ENCODE measurements at regions not wholly inside any gene's neighbourhood (a gene's known extent, or its start where the extent isn't known, plus 50 kb on each side); places are given as distances from the start of the nearest gene placed in this dataset.

- no peak for TF ChIP-seq CTCF (IDR thresholded peaks at IDR 0.05; ENCODE audit: poor library complexity, severe bottlenecking)
- TF ChIP-seq SMC3 (conservative IDR thresholded peaks at IDR 0.05; ENCODE audit: poor library complexity), result no peak
- no peak for TF ChIP-seq MXI1 (conservative IDR thresholded peaks at IDR 0.05; ENCODE audit: poor library complexity, severe bottlenecking)
- no peak for TF ChIP-seq POLR2AphosphoS5 (IDR thresholded peaks at IDR 0.05)
These were observed 191.8 kb downstream of the GAS1 start for GRCh38 chr9:86755561-86755941.

Data from neural cell (in vitro differentiated cells).